OCI-LY7 (cell line): ENCODE measurements at regions not wholly inside any gene's neighbourhood (a gene's known extent, or its start where the extent isn't known, plus 50 kb on each side); places are given as distances from the start of the nearest gene placed in this dataset.

Experiments used
- CTCF ChIP-seq: fragments of 200-600 bp; sonication (generic); conservative IDR thresholded peaks from 2 replicates; pipeline ENCODE4 v1.5.1; 2014; ENCODE audit warnings: mild to moderate bottlenecking, antibody characterized with exemption, low read length, moderate library complexity, mixed read lengths
- EZH2phosphoT487 ChIP-seq: fragments of 200-600 bp; sonication (generic); IDR thresholded peaks from 2 replicates; pipeline ENCODE4 v1.6.1; 2018; ENCODE audit warnings: low read depth, borderline replicate concordance, mild to moderate bottlenecking, mixed run types, antibody characterized with exemption, low read length, moderate library complexity, mixed read lengths

GRCh38 chr10:70940834-70941568 lies 52.6 kb upstream of the PCBD1 start:
- TF ChIP-seq CTCF, result no peak
- TF ChIP-seq EZH2phosphoT487, result no peak
